ENCODE measurements at regions not wholly inside any gene's neighbourhood (a gene's known extent, or its start where the extent isn't known, plus 50 kb on each side); places are given as distances from the start of the nearest gene placed in this dataset.

GRCh38 chr2:236717729-236718128, 148.1 kb downstream of the ACKR3 start:
- Histone ChIP-seq H3K27ac (no peak overlapping the region), H3K4me1 (ENCODE audit: insufficient read depth) (peaks cover 1% of the 10 kb centered on the region), H3K27me3 (no peaks in the 10 kb centered on the region), H3K9me3 (no peaks in the 10 kb centered on the region), H3K4me3 (no peak overlapping the region), H3K36me3 (no peaks in the 10 kb centered on the region)
- intact Hi-C loops (cut with DNase I): no loop called here
- WGBS, 3 donors: 56 to 60% (median 57%) methylated on average over 6 of the region's 6 CpGs
- no peak for DNase-seq
- TF ChIP-seq CTCF (IDR thresholded peaks at IDR 0.05): no peak
- TF ChIP-seq POLR2A (IDR thresholded peaks at IDR 0.05): no peak
- TF ChIP-seq EP300 (IDR thresholded peaks at IDR 0.05): no peak

- TF ChIP-seq POLR2A (IDR thresholded peaks at IDR 0.05) (no peak), CTCF (IDR thresholded peaks at IDR 0.05) (no peak), EP300 (IDR thresholded peaks at IDR 0.05) (no peak)
- WGBS, 3 donors: 84 to 87% (median 84%) methylated on average over 18 of the region's 18 CpGs
- peaks cover 1% of the 10 kb centered on the region for H3K4me1 ChIP-seq (ENCODE audit: insufficient read depth)
Observed at GRCh38 chr2:236718207-236718992, 148.8 kb downstream of the ACKR3 start.

GRCh38 chr2:236719192-236719635, 149.6 kb downstream of the ACKR3 start:
- Histone ChIP-seq H3K4me3 (no peak overlapping the region), H3K9me3 (no peaks in the 10 kb centered on the region), H3K36me3 (no peaks in the 10 kb centered on the region), H3K4me1 (ENCODE audit: insufficient read depth) (peaks cover 1% of the 10 kb centered on the region), H3K27ac (no peak overlapping the region), H3K27me3 (no peaks in the 10 kb centered on the region)
- intact Hi-C loops (cut with DNase I): no loop called here
- TF ChIP-seq CTCF (IDR thresholded peaks at IDR 0.05): no peak
- TF ChIP-seq EP300 (IDR thresholded peaks at IDR 0.05): no peak
- TF ChIP-seq POLR2A (IDR thresholded peaks at IDR 0.05): no peak
- no peak for DNase-seq
- 76 to 81% (median 77%) methylated on average over 9 of the region's 9 CpGs for WGBS, 3 donors

More at GRCh38 chr2:236718207-236718992, 148.8 kb downstream of the ACKR3 start:
- intact Hi-C loops (cut with DNase I): no loop called here
- H3K36me3 ChIP-seq: no peaks in the 10 kb centered on the region
- no peak for DNase-seq
- no peak overlapping the region for H3K4me3 ChIP-seq
- no peak overlapping the region for H3K27ac ChIP-seq
- H3K9me3 ChIP-seq: no peaks in the 10 kb centered on the region
- H3K27me3 ChIP-seq: no peaks in the 10 kb centered on the region

- DNase-seq: no peak
- WGBS, 3 donors: 64 to 76% (median 67%) methylated on average over 15 of the region's 15 CpGs
- Histone ChIP-seq H3K27ac (no peak overlapping the region), H3K4me3 (no peak overlapping the region), H3K4me1 (ENCODE audit: insufficient read depth) (no peaks in the 10 kb centered on the region), H3K27me3 (no peaks in the 10 kb centered on the region), H3K9me3 (no peaks in the 10 kb centered on the region), H3K36me3 (no peaks in the 10 kb centered on the region)
- no peak for TF ChIP-seq POLR2A (IDR thresholded peaks at IDR 0.05)
- no peak for TF ChIP-seq CTCF (IDR thresholded peaks at IDR 0.05)
- TF ChIP-seq EP300 (IDR thresholded peaks at IDR 0.05): no peak
- intact Hi-C loops (cut with DNase I): no loop called here
Observed at GRCh38 chr2:236720974-236721540, 151.4 kb downstream of the ACKR3 start.

All from ovary (tissue), 7 donors.